GM12864 (cell line): ENCODE measurements at regions not wholly inside any gene's neighbourhood (a gene's known extent, or its start where the extent isn't known, plus 50 kb on each side); places are given as distances from the start of the nearest gene placed in this dataset.

Experiments used
- DNase-seq: peaks from one replicate; pipeline ENCODE4 v3.0.0-alpha.2; 2011; ENCODE audit warnings: low read depth
- H3K4me3 ChIP-seq: 2 replicates; pipeline ENCODE4 v1.5.1; 2011; ENCODE audit warnings: mild to moderate bottlenecking, low read depth, low read length, control low read depth
- CTCF ChIP-seq: IDR thresholded peaks from 2 replicates; pipeline ENCODE4 v1.5.1; 2011; ENCODE audit warnings: low read depth, mild to moderate bottlenecking, moderate library complexity, low read length, control low read depth, inconsistent platforms; ENCODE audit errors: missing control alignments

GRCh38 chr16:87145181-87146176 lies 171.7 kb downstream of the C16orf95 start:
- DNase-seq = no peak
- TF ChIP-seq CTCF = no peak
- no peak overlapping the region for H3K4me3 ChIP-seq

GRCh38 chr16:87146676-87147075 lies 170.5 kb downstream of the C16orf95 start:
- DNase-seq = no peak
- no peak for TF ChIP-seq CTCF
- no peak overlapping the region for H3K4me3 ChIP-seq

GRCh38 chr16:87149051-87149450 lies 168.1 kb downstream of the C16orf95 start:
- TF ChIP-seq CTCF = no peak
- H3K4me3 ChIP-seq = no peak overlapping the region
- no peak for DNase-seq

- no peak for DNase-seq
- TF ChIP-seq CTCF = no peak
- H3K4me3 ChIP-seq = no peak overlapping the region
These were observed 166.9 kb downstream of the C16orf95 start for GRCh38 chr16:87150262-87150661.

- no peak for TF ChIP-seq CTCF
- no peak overlapping the region for H3K4me3 ChIP-seq
- no peak for DNase-seq
These were observed 166.4 kb downstream of the C16orf95 start for GRCh38 chr16:87150681-87151280.

GRCh38 chr16:87152221-87152755 lies 164.9 kb downstream of the C16orf95 start:
- no peak for DNase-seq
- H3K4me3 ChIP-seq = no peak overlapping the region
- TF ChIP-seq CTCF = no peak
